ENCODE measurements at regions not wholly inside any gene's neighbourhood (a gene's known extent, or its start where the extent isn't known, plus 50 kb on each side); places are given as distances from the start of the nearest gene placed in this dataset.

GRCh38 chr9:638152-638551, 203.3 kb upstream of the DMRT1 start:
- TF ChIP-seq ZFX (IDR thresholded peaks at IDR 0.05) (no peak), CTCF (conservative IDR thresholded peaks at IDR 0.05) (no peak)
- H3K27ac ChIP-seq: no peak overlapping the region

GRCh38 chr9:642014-642413, 199.5 kb upstream of the DMRT1 start:
- H3K27ac ChIP-seq: no peak overlapping the region

GRCh38 chr9:643966-644365, 197.5 kb upstream of the DMRT1 start:
- TF ChIP-seq ZFX (IDR thresholded peaks at IDR 0.05) (no peak), CTCF (conservative IDR thresholded peaks at IDR 0.05) (no peak)
- H3K27ac ChIP-seq: no peak overlapping the region

More at GRCh38 chr9:642014-642413, 199.5 kb upstream of the DMRT1 start:
- TF ChIP-seq CTCF (conservative IDR thresholded peaks at IDR 0.05) (no peak), ZFX (IDR thresholded peaks at IDR 0.05) (no peak)

GRCh38 chr9:647522-647921, 194.0 kb upstream of the DMRT1 start:
- TF ChIP-seq ZFX (IDR thresholded peaks at IDR 0.05) (no peak), CTCF (conservative IDR thresholded peaks at IDR 0.05) (no peak)
- no peak overlapping the region for H3K27ac ChIP-seq

- TF ChIP-seq CTCF (conservative IDR thresholded peaks at IDR 0.05): no peak
- no peak for TF ChIP-seq ZFX (IDR thresholded peaks at IDR 0.05)
- no peak overlapping the region for H3K27ac ChIP-seq
These were observed 192.1 kb upstream of the DMRT1 start for GRCh38 chr9:649128-650074.

GRCh38 chr9:650362-650761, 191.1 kb upstream of the DMRT1 start:
- TF ChIP-seq ZFX (IDR thresholded peaks at IDR 0.05) (no peak), CTCF (conservative IDR thresholded peaks at IDR 0.05) (no peak)
- no peak overlapping the region for H3K27ac ChIP-seq

GRCh38 chr9:651371-651770, 190.1 kb upstream of the DMRT1 start:
- no peak overlapping the region for H3K27ac ChIP-seq
- TF ChIP-seq ZFX (IDR thresholded peaks at IDR 0.05) (no peak), CTCF (conservative IDR thresholded peaks at IDR 0.05) (no peak)

Data from C4-2B (cell line).